WTC11 (cell line): ENCODE measurements at regions not wholly inside any gene's neighbourhood (a gene's known extent, or its start where the extent isn't known, plus 50 kb on each side); places are given as distances from the start of the nearest gene placed in this dataset.

Source experiments
- ATAC-seq: fragments of 200-7000 bp; cut with Tn5 transposase; 2 replicates; pipeline ENCODE4 v1.10.0; 2021; ENCODE audit warnings: mild to moderate bottlenecking, moderate library complexity
- CTCF ChIA-PET: fragments of 300-600 bp; sonication (Branson Sonifier 250); formaldehyde crosslinking; loops from one replicate; lab custom pipeline; 2021; ENCODE audit warnings: antibody characterized with exemption; lab: Charles Lee
- POLR2A ChIA-PET: fragments of 350-600 bp; sonication (Branson Sonifier 250); formaldehyde crosslinking; loops from one replicate; lab custom pipeline; 2021; ENCODE audit warnings: antibody characterized with exemption; lab: Charles Lee
- DNase-seq: peaks from one replicate; pipeline ENCODE4 v3.0.0; 2021; ENCODE audit warnings: low spot score
- H3K27ac Mint-ChIP-seq: 2 replicates; pipeline ENCODE4 v1.8.0; 2021; ENCODE audit warnings: mixed read lengths
- H3K27me3 Mint-ChIP-seq: 2 replicates; pipeline ENCODE4 v1.8.0; 2021; ENCODE audit warnings: low read depth, mild to moderate bottlenecking, moderate library complexity, mixed read lengths
- H3K36me3 Mint-ChIP-seq: 2 replicates; pipeline ENCODE4 v1.8.0; 2021; ENCODE audit warnings: mixed read lengths
- H3K4me1 Mint-ChIP-seq: 2 replicates; pipeline ENCODE4 v1.8.0; 2022; ENCODE audit warnings: mixed read lengths
- H3K4me3 Mint-ChIP-seq: 2 replicates; pipeline ENCODE4 v1.8.0; 2021; ENCODE audit warnings: mild to moderate bottlenecking, moderate library complexity, mixed read lengths
- H3K9me3 Mint-ChIP-seq: 2 replicates; pipeline ENCODE4 v1.8.0; 2021; ENCODE audit warnings: mixed read lengths
- CREM ChIP-seq: sonication (generic); formaldehyde crosslinking; IDR thresholded peaks from 2 replicates; pipeline ENCODE4 v1.8.1; 2022; ENCODE audit warnings: mild to moderate bottlenecking, missing genetic modification reagents, moderate library complexity
- ELF4 ChIP-seq: sonication (generic); formaldehyde crosslinking; IDR thresholded peaks from 2 replicates; pipeline ENCODE4 v1.8.1; 2022; ENCODE audit warnings: low read depth, mild to moderate bottlenecking, moderate library complexity, missing genetic modification reagents
- EMX1 ChIP-seq: fragments of 250-450 bp; sonication (Bioruptor Pico); IDR thresholded peaks from 2 replicates; pipeline ENCODE4 v1.8.0; 2021; ENCODE audit warnings: mild to moderate bottlenecking
- ESRRA ChIP-seq: sonication (generic); formaldehyde crosslinking; IDR thresholded peaks from 2 replicates; pipeline ENCODE4 v1.8.1; 2022; ENCODE audit warnings: mild to moderate bottlenecking, missing genetic modification reagents, borderline replicate concordance
- MXD4 ChIP-seq: fragments of 250-450 bp; sonication (Bioruptor Pico); IDR thresholded peaks from 2 replicates; pipeline ENCODE4 v1.8.0; 2021; ENCODE audit warnings: mild to moderate bottlenecking, moderate library complexity, borderline replicate concordance
- NFE2L1 ChIP-seq: sonication (generic); formaldehyde crosslinking; IDR thresholded peaks from 2 replicates; pipeline ENCODE4 v1.8.1; 2023; ENCODE audit warnings: missing genetic modification reagents
- NFYB ChIP-seq: sonication (generic); formaldehyde crosslinking; conservative IDR thresholded peaks from 2 replicates; pipeline ENCODE4 v1.8.0; 2022; ENCODE audit warnings: low read depth, missing genetic modification reagents
- OVOL2 ChIP-seq: fragments of 250-450 bp; sonication (Bioruptor Pico); IDR thresholded peaks from 2 replicates; pipeline ENCODE4 v1.9.0; 2021; ENCODE audit warnings: mild to moderate bottlenecking, borderline replicate concordance
- PRRX2 ChIP-seq: fragments of 250-450 bp; sonication (Bioruptor Pico); IDR thresholded peaks from 2 replicates; pipeline ENCODE4 v1.8.0; 2021; ENCODE audit warnings: mild to moderate bottlenecking
- RORB ChIP-seq: fragments of 250-450 bp; sonication (Bioruptor Pico); IDR thresholded peaks from 2 replicates; pipeline ENCODE4 v1.9.0; 2021; ENCODE audit warnings: mild to moderate bottlenecking
- SMAD3 ChIP-seq: sonication (generic); formaldehyde crosslinking; IDR thresholded peaks from 2 replicates; pipeline ENCODE4 v1.8.0; 2022; ENCODE audit warnings: missing genetic modification reagents, mild to moderate bottlenecking, borderline replicate concordance
- SMAD4 ChIP-seq: sonication (generic); formaldehyde crosslinking; IDR thresholded peaks from 2 replicates; pipeline ENCODE4 v1.8.0; 2022; ENCODE audit warnings: mild to moderate bottlenecking, missing genetic modification reagents
- SOX15 ChIP-seq: fragments of 250-450 bp; sonication (Bioruptor Pico); IDR thresholded peaks from 2 replicates; pipeline ENCODE4 v1.9.0; 2021; ENCODE audit warnings: mild to moderate bottlenecking
- TCF7 ChIP-seq: sonication (generic); formaldehyde crosslinking; IDR thresholded peaks from 2 replicates; pipeline ENCODE4 v1.8.0; 2022; ENCODE audit warnings: mild to moderate bottlenecking, low read depth, missing genetic modification reagents, moderate library complexity
- ZNF219 ChIP-seq: sonication (generic); formaldehyde crosslinking; IDR thresholded peaks from 2 replicates; pipeline ENCODE4 v1.8.0; 2023; ENCODE audit warnings: missing genetic modification reagents, mild to moderate bottlenecking, borderline replicate concordance
- ZNF396 ChIP-seq: fragments of 250-450 bp; sonication (Bioruptor Pico); IDR thresholded peaks from 2 replicates; pipeline ENCODE4 v1.8.0; 2021; ENCODE audit warnings: mild to moderate bottlenecking, moderate library complexity, borderline replicate concordance
- TF ChIP-seq, protein P1 (sequence below): sonication (generic); formaldehyde crosslinking; IDR thresholded peaks from 2 replicates; pipeline ENCODE4 v1.8.0; 2022; ENCODE audit warnings: mild to moderate bottlenecking, missing genetic modification reagents
- TF ChIP-seq, protein P2 (sequence below): sonication (generic); formaldehyde crosslinking; IDR thresholded peaks from 2 replicates; pipeline ENCODE4 v1.8.0; 2022; ENCODE audit warnings: mild to moderate bottlenecking, missing genetic modification reagents
- TF ChIP-seq, protein P3 (sequence below): sonication (generic); formaldehyde crosslinking; IDR thresholded peaks from 2 replicates; pipeline ENCODE4 v1.8.0; 2023; ENCODE audit warnings: missing genetic modification reagents
- TF ChIP-seq, protein P4 (sequence below): fragments of 250-450 bp; sonication (Bioruptor Pico); IDR thresholded peaks from 2 replicates; pipeline ENCODE4 v2.1.2; 2022; ENCODE audit warnings: mild to moderate bottlenecking, moderate library complexity
- TF ChIP-seq, protein P5 (sequence below): fragments of 250-450 bp; sonication (Bioruptor Pico); IDR thresholded peaks from 2 replicates; pipeline ENCODE4 v1.9.0; 2021; ENCODE audit warnings: mild to moderate bottlenecking
- TF ChIP-seq, protein P6 (sequence below): sonication (generic); formaldehyde crosslinking; IDR thresholded peaks from 2 replicates; pipeline ENCODE4 v1.8.1; 2023; ENCODE audit warnings: mild to moderate bottlenecking, missing genetic modification reagents, moderate library complexity
- TF ChIP-seq, protein P7 (sequence below): sonication (generic); formaldehyde crosslinking; IDR thresholded peaks from 2 replicates; pipeline ENCODE4 v1.8.0; 2023; ENCODE audit warnings: missing genetic modification reagents, mild to moderate bottlenecking, borderline replicate concordance

DNA sequence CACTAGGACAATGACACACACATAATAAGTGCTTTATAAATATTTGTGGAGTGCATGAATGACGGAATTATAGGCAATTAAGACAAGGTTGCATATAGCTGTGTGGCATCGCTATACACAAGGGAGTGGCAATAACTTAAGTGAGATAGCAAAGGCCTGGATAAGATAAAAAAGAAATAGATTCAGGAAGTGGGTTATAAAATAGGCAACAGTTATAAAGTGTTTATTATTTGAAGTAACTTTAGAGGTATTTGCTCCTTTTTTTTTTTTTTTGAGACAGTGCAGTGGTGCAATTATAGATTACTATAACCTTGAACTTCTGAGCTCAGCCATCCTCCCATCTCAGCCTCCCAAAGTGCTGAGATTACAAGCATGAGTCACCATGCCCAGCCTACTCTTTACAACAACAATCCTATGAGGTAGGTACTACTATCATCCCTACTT, 75.9 kb upstream of the LOC128125822 start:
- Mint-ChIP-seq H3K4me3 (no peak overlapping the region), H3K36me3 (no peaks in the 10 kb centered on the region), H3K27me3 (no peaks in the 10 kb centered on the region; the same call in 1 of the 2 replicates), H3K27ac (no peak overlapping the region), H3K9me3 (peaks cover 9% of the 10 kb centered on the region), H3K4me1 (peaks cover 6% of the 10 kb centered on the region; the same call in 1 of the 2 replicates)
- ATAC-seq (no peak), DNase-seq (no peak)
- TF ChIP-seq SMAD4 (no peak), SMAD3 (CRISPR knock-in tag) (no peak), OVOL2 (CRISPR knock-in tag) (no peak), RORB (CRISPR knock-in tag) (no peak), EMX1 (CRISPR knock-in tag) (no peak)
- TF ChIP-seq, protein P1, sequence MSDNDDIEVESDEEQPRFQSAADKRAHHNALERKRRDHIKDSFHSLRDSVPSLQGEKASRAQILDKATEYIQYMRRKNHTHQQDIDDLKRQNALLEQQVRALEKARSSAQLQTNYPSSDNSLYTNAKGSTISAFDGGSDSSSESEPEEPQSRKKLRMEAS, result no peak
- TF ChIP-seq, protein P2, sequence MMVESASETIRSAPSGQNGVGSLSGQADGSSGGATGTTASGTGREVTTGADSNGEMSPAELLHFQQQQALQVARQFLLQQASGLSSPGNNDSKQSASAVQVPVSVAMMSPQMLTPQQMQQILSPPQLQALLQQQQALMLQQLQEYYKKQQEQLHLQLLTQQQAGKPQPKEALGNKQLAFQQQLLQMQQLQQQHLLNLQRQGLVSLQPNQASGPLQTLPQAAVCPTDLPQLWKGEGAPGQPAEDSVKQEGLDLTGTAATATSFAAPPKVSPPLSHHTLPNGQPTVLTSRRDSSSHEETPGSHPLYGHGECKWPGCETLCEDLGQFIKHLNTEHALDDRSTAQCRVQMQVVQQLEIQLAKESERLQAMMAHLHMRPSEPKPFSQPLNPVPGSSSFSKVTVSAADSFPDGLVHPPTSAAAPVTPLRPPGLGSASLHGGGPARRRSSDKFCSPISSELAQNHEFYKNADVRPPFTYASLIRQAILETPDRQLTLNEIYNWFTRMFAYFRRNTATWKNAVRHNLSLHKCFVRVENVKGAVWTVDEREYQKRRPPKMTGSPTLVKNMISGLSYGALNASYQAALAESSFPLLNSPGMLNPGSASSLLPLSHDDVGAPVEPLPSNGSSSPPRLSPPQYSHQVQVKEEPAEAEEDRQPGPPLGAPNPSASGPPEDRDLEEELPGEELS, result no peak
- TF ChIP-seq, protein P3, sequence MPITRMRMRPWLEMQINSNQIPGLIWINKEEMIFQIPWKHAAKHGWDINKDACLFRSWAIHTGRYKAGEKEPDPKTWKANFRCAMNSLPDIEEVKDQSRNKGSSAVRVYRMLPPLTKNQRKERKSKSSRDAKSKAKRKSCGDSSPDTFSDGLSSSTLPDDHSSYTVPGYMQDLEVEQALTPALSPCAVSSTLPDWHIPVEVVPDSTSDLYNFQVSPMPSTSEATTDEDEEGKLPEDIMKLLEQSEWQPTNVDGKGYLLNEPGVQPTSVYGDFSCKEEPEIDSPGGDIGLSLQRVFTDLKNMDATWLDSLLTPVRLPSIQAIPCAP (CRISPR knock-in tag), result no peak
- POLR2A ChIA-PET, result no interaction called here
- CTCF ChIA-PET, result no interaction called here

DNA sequence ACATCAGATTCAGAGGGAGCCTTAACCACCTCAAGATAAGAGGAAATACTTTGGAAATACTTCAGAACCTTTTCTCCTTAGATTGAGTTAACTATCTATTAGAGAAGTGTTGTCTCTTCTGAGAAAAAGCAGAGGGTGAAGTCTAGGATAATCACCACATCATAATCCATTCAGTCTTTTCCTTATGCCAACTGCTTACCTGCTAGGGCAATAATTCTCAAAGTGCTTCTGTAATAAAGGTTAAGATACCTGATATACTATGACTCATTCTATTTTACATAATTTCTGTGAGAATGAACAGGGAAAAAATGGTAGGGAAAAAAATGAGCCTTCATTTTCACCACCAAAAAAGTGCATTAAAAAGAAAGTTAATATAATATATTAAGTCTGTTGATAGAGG, 70.1 kb upstream of the LOC128125822 start:
- Mint-ChIP-seq H3K4me1 (no peaks in the 10 kb centered on the region), H3K4me3 (no peak overlapping the region), H3K27ac (no peak overlapping the region), H3K27me3 (no peaks in the 10 kb centered on the region; the same call in 1 of the 2 replicates), H3K9me3 (peaks cover 12% of the 10 kb centered on the region), H3K36me3 (no peaks in the 10 kb centered on the region; the same call in 1 of the 2 replicates)
- TF ChIP-seq, protein P4, sequence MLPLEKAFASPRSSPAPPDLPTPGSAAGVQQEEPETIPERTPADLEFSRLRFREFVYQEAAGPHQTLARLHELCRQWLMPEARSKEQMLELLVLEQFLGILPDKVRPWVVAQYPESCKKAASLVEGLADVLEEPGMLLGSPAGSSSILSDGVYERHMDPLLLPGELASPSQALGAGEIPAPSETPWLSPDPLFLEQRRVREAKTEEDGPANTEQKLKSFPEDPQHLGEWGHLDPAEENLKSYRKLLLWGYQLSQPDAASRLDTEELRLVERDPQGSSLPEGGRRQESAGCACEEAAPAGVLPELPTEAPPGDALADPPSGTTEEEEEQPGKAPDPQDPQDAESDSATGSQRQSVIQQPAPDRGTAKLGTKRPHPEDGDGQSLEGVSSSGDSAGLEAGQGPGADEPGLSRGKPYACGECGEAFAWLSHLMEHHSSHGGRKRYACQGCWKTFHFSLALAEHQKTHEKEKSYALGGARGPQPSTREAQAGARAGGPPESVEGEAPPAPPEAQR, result no peak
- TF ChIP-seq ZNF219 (CRISPR knock-in tag) (no peak), CREM (CRISPR knock-in tag) (no peak), NFYB (CRISPR knock-in tag) (no peak), PRRX2 (no peak), NFE2L1 (CRISPR knock-in tag) (no peak), SOX15 (CRISPR knock-in tag) (no peak), SMAD4 (no peak), MXD4 (CRISPR knock-in tag) (no peak), ZNF396 (CRISPR knock-in tag) (no peak), ESRRA (CRISPR knock-in tag) (no peak), ELF4 (no peak), TCF7 (CRISPR knock-in tag) (no peak)
- TF ChIP-seq, protein P5, sequence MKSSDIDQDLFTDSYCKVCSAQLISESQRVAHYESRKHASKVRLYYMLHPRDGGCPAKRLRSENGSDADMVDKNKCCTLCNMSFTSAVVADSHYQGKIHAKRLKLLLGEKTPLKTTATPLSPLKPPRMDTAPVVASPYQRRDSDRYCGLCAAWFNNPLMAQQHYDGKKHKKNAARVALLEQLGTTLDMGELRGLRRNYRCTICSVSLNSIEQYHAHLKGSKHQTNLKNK (CRISPR knock-in tag), result no peak
- TF ChIP-seq, protein P6, sequence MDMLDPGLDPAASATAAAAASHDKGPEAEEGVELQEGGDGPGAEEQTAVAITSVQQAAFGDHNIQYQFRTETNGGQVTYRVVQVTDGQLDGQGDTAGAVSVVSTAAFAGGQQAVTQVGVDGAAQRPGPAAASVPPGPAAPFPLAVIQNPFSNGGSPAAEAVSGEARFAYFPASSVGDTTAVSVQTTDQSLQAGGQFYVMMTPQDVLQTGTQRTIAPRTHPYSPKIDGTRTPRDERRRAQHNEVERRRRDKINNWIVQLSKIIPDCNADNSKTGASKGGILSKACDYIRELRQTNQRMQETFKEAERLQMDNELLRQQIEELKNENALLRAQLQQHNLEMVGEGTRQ, result no peak
- TF ChIP-seq, protein P7, sequence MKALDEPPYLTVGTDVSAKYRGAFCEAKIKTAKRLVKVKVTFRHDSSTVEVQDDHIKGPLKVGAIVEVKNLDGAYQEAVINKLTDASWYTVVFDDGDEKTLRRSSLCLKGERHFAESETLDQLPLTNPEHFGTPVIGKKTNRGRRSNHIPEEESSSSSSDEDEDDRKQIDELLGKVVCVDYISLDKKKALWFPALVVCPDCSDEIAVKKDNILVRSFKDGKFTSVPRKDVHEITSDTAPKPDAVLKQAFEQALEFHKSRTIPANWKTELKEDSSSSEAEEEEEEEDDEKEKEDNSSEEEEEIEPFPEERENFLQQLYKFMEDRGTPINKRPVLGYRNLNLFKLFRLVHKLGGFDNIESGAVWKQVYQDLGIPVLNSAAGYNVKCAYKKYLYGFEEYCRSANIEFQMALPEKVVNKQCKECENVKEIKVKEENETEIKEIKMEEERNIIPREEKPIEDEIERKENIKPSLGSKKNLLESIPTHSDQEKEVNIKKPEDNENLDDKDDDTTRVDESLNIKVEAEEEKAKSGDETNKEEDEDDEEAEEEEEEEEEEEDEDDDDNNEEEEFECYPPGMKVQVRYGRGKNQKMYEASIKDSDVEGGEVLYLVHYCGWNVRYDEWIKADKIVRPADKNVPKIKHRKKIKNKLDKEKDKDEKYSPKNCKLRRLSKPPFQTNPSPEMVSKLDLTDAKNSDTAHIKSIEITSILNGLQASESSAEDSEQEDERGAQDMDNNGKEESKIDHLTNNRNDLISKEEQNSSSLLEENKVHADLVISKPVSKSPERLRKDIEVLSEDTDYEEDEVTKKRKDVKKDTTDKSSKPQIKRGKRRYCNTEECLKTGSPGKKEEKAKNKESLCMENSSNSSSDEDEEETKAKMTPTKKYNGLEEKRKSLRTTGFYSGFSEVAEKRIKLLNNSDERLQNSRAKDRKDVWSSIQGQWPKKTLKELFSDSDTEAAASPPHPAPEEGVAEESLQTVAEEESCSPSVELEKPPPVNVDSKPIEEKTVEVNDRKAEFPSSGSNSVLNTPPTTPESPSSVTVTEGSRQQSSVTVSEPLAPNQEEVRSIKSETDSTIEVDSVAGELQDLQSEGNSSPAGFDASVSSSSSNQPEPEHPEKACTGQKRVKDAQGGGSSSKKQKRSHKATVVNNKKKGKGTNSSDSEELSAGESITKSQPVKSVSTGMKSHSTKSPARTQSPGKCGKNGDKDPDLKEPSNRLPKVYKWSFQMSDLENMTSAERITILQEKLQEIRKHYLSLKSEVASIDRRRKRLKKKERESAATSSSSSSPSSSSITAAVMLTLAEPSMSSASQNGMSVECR (CRISPR knock-in tag), result no peak
- ATAC-seq (no peak), DNase-seq (no peak)
- POLR2A ChIA-PET, result no interaction called here
- CTCF ChIA-PET, result no interaction called here
